AG09309 (cell line): ENCODE measurements at regions not wholly inside any gene's neighbourhood (a gene's known extent, or its start where the extent isn't known, plus 50 kb on each side); places are given as distances from the start of the nearest gene placed in this dataset.

Source experiments
- DNase-seq: peaks from one replicate; pipeline ENCODE4 v3.0.0-alpha.2; 2010; ENCODE audit warnings: low read depth
- H3K4me3 ChIP-seq: 2 replicates; pipeline ENCODE4 v1.5.1; 2011; ENCODE audit warnings: mild to moderate bottlenecking, low read depth, low read length, moderate library complexity; ENCODE audit not compliant: control insufficient read depth
- CTCF ChIP-seq: IDR thresholded peaks from 2 replicates; pipeline ENCODE4 v1.5.1; 2011; ENCODE audit warnings: mild to moderate bottlenecking, low read depth, low read length, inconsistent platforms; ENCODE audit not compliant: insufficient read depth, control insufficient read depth; ENCODE audit errors: missing control alignments

- TF ChIP-seq CTCF, result no peak
- DNase-seq, result no peak
- no peak overlapping the region for H3K4me3 ChIP-seq
These were observed 1176.8 kb downstream of the EFNA5 start for GRCh38 chr5:106493910-106494309.

GRCh38 chr5:106489004-106489403 lies 1181.7 kb downstream of the EFNA5 start:
- no peak for DNase-seq
- no peak overlapping the region for H3K4me3 ChIP-seq
- no peak for TF ChIP-seq CTCF

- H3K4me3 ChIP-seq, result no peak overlapping the region
- TF ChIP-seq CTCF, result no peak
- no peak for DNase-seq
These were observed 1182.3 kb downstream of the EFNA5 start for GRCh38 chr5:106488407-106488806.

GRCh38 chr5:106481374-106481773 lies 1189.4 kb downstream of the EFNA5 start:
- no peak for DNase-seq
- no peak for TF ChIP-seq CTCF
- H3K4me3 ChIP-seq, result no peak overlapping the region

GRCh38 chr5:106476630-106477029 lies 1194.1 kb downstream of the EFNA5 start:
- no peak overlapping the region for H3K4me3 ChIP-seq
- no peak for DNase-seq
- no peak for TF ChIP-seq CTCF

- no peak for DNase-seq
- no peak overlapping the region for H3K4me3 ChIP-seq
- no peak for TF ChIP-seq CTCF
These were observed 1196.7 kb downstream of the EFNA5 start for GRCh38 chr5:106474066-106474465.

GRCh38 chr5:106459541-106459940 lies 1211.2 kb downstream of the EFNA5 start:
- DNase-seq, result no peak
- H3K4me3 ChIP-seq, result no peak overlapping the region
- no peak for TF ChIP-seq CTCF
